WTC11 (cell line): ENCODE measurements at regions not wholly inside any gene's neighbourhood (a gene's known extent, or its start where the extent isn't known, plus 50 kb on each side); places are given as distances from the start of the nearest gene placed in this dataset.

Source experiments
- ATAC-seq: fragments of 200-7000 bp; cut with Tn5 transposase; 2 replicates; pipeline ENCODE4 v1.10.0; 2021; ENCODE audit warnings: mild to moderate bottlenecking, moderate library complexity
- CTCF ChIA-PET: fragments of 300-600 bp; sonication (Branson Sonifier 250); formaldehyde crosslinking; loops from one replicate; lab custom pipeline; 2021; ENCODE audit warnings: antibody characterized with exemption; lab: Charles Lee
- POLR2A ChIA-PET: fragments of 350-600 bp; sonication (Branson Sonifier 250); formaldehyde crosslinking; loops from one replicate; lab custom pipeline; 2021; ENCODE audit warnings: antibody characterized with exemption; lab: Charles Lee
- DNase-seq: peaks from one replicate; pipeline ENCODE4 v3.0.0; 2021; ENCODE audit warnings: low spot score
- H3K27ac Mint-ChIP-seq: 2 replicates; pipeline ENCODE4 v1.8.0; 2021; ENCODE audit warnings: mixed read lengths
- H3K27me3 Mint-ChIP-seq: 2 replicates; pipeline ENCODE4 v1.8.0; 2021; ENCODE audit warnings: low read depth, mild to moderate bottlenecking, moderate library complexity, mixed read lengths
- H3K36me3 Mint-ChIP-seq: 2 replicates; pipeline ENCODE4 v1.8.0; 2021; ENCODE audit warnings: mixed read lengths
- H3K4me1 Mint-ChIP-seq: 2 replicates; pipeline ENCODE4 v1.8.0; 2022; ENCODE audit warnings: mixed read lengths
- H3K4me3 Mint-ChIP-seq: 2 replicates; pipeline ENCODE4 v1.8.0; 2021; ENCODE audit warnings: mild to moderate bottlenecking, moderate library complexity, mixed read lengths
- H3K9me3 Mint-ChIP-seq: 2 replicates; pipeline ENCODE4 v1.8.0; 2021; ENCODE audit warnings: mixed read lengths
- ATF3 ChIP-seq: sonication (generic); formaldehyde crosslinking; conservative IDR thresholded peaks from 2 replicates; pipeline ENCODE4 v1.8.1; 2022; ENCODE audit warnings: mild to moderate bottlenecking, missing genetic modification reagents
- CREB1 ChIP-seq: sonication (generic); formaldehyde crosslinking; IDR thresholded peaks from 2 replicates; pipeline ENCODE4 v1.8.0; 2023; ENCODE audit warnings: mild to moderate bottlenecking, missing genetic modification reagents
- E2F4 ChIP-seq: sonication (generic); formaldehyde crosslinking; IDR thresholded peaks from 2 replicates; pipeline ENCODE4 v1.8.1; 2022; ENCODE audit warnings: low read depth, mild to moderate bottlenecking, moderate library complexity, missing genetic modification reagents, borderline replicate concordance
- E2F5 ChIP-seq: sonication (generic); formaldehyde crosslinking; IDR thresholded peaks from 2 replicates; pipeline ENCODE4 v1.8.1; 2022; ENCODE audit warnings: mild to moderate bottlenecking, moderate library complexity, missing genetic modification reagents
- ELF4 ChIP-seq: sonication (generic); formaldehyde crosslinking; IDR thresholded peaks from 2 replicates; pipeline ENCODE4 v1.8.1; 2022; ENCODE audit warnings: low read depth, mild to moderate bottlenecking, moderate library complexity, missing genetic modification reagents
- ERG ChIP-seq: fragments of 250-450 bp; sonication (Bioruptor Pico); IDR thresholded peaks from 2 replicates; pipeline ENCODE4 v1.8.0; 2021; ENCODE audit warnings: mild to moderate bottlenecking
- GRHL2 ChIP-seq: fragments of 250-450 bp; sonication (Bioruptor Pico); IDR thresholded peaks from 2 replicates; pipeline ENCODE4 v1.8.0; 2022; ENCODE audit warnings: mild to moderate bottlenecking, moderate library complexity; ENCODE audit not compliant: insufficient replicate concordance, severe bottlenecking
- JUN ChIP-seq: sonication (generic); formaldehyde crosslinking; IDR thresholded peaks from 2 replicates; pipeline ENCODE4 v1.8.0; 2023; ENCODE audit warnings: mild to moderate bottlenecking, missing genetic modification reagents
- MAX ChIP-seq: sonication (generic); formaldehyde crosslinking; IDR thresholded peaks from 2 replicates; pipeline ENCODE4 v1.8.0; 2022; ENCODE audit warnings: mild to moderate bottlenecking, missing genetic modification reagents
- NR1H2 ChIP-seq: sonication (generic); formaldehyde crosslinking; IDR thresholded peaks from 2 replicates; pipeline ENCODE4 v1.9.0; 2021; ENCODE audit warnings: mild to moderate bottlenecking, moderate library complexity, missing genetic modification reagents
- NR2C2 ChIP-seq: sonication (generic); formaldehyde crosslinking; IDR thresholded peaks from 2 replicates; pipeline ENCODE4 v1.8.0; 2022; ENCODE audit warnings: mild to moderate bottlenecking, missing genetic modification reagents
- PRRX2 ChIP-seq: fragments of 250-450 bp; sonication (Bioruptor Pico); IDR thresholded peaks from 2 replicates; pipeline ENCODE4 v1.8.0; 2021; ENCODE audit warnings: mild to moderate bottlenecking
- SMAD3 ChIP-seq: sonication (generic); formaldehyde crosslinking; IDR thresholded peaks from 2 replicates; pipeline ENCODE4 v1.8.0; 2022; ENCODE audit warnings: missing genetic modification reagents, mild to moderate bottlenecking, borderline replicate concordance
- SOX15 ChIP-seq: fragments of 250-450 bp; sonication (Bioruptor Pico); IDR thresholded peaks from 2 replicates; pipeline ENCODE4 v1.9.0; 2021; ENCODE audit warnings: mild to moderate bottlenecking
- TEAD1 ChIP-seq: sonication (generic); formaldehyde crosslinking; IDR thresholded peaks from 2 replicates; pipeline ENCODE4 v1.8.0; 2022; ENCODE audit warnings: mild to moderate bottlenecking, missing genetic modification reagents
- ZNF121 ChIP-seq: sonication (generic); formaldehyde crosslinking; IDR thresholded peaks from 2 replicates; pipeline ENCODE4 v1.8.0; 2023; ENCODE audit warnings: missing genetic modification reagents
- ZNF219 ChIP-seq: sonication (generic); formaldehyde crosslinking; IDR thresholded peaks from 2 replicates; pipeline ENCODE4 v1.8.0; 2023; ENCODE audit warnings: missing genetic modification reagents, mild to moderate bottlenecking, borderline replicate concordance
- ZNF263 ChIP-seq: sonication (generic); formaldehyde crosslinking; IDR thresholded peaks from 2 replicates; pipeline ENCODE4 v1.8.1; 2022; ENCODE audit warnings: low read depth, mild to moderate bottlenecking, moderate library complexity, missing genetic modification reagents
- ZNF317 ChIP-seq: sonication (generic); formaldehyde crosslinking; IDR thresholded peaks from 2 replicates; pipeline ENCODE4 v1.8.1; 2023; ENCODE audit warnings: low read depth, mild to moderate bottlenecking, moderate library complexity, missing genetic modification reagents, borderline replicate concordance
- ZNF396 ChIP-seq: fragments of 250-450 bp; sonication (Bioruptor Pico); IDR thresholded peaks from 2 replicates; pipeline ENCODE4 v1.8.0; 2021; ENCODE audit warnings: mild to moderate bottlenecking, moderate library complexity, borderline replicate concordance
- ZNF423 ChIP-seq: fragments of 250-450 bp; sonication (Bioruptor Pico); IDR thresholded peaks from 2 replicates; pipeline ENCODE4 v2.1.2; 2022; ENCODE audit warnings: mild to moderate bottlenecking, moderate library complexity
- ZNF532 ChIP-seq: fragments of 250-450 bp; sonication (Bioruptor Pico); IDR thresholded peaks from 2 replicates; pipeline ENCODE4 v1.9.0; 2021; ENCODE audit warnings: mild to moderate bottlenecking, borderline replicate concordance
- ZNF671 ChIP-seq: fragments of 250-450 bp; sonication (Bioruptor Pico); IDR thresholded peaks from 2 replicates; pipeline ENCODE4 v1.8.0; 2021; ENCODE audit warnings: mild to moderate bottlenecking
- TF ChIP-seq, protein P1 (sequence below): sonication (generic); formaldehyde crosslinking; conservative IDR thresholded peaks from 2 replicates; pipeline ENCODE4 v1.8.1; 2023; ENCODE audit warnings: mild to moderate bottlenecking, low read depth, missing genetic modification reagents, moderate library complexity
- TF ChIP-seq, protein P2 (sequence below): fragments of 200-600 bp; IDR thresholded peaks from 2 replicates; pipeline ENCODE4 v1.8.0; 2022; ENCODE audit warnings: antibody characterized with exemption

- H3K27me3 Mint-ChIP-seq: no peaks in the 10 kb centered on the region; the same call in none of the 2 replicates
- H3K36me3 Mint-ChIP-seq: peaks cover 3% of the 10 kb centered on the region; the same call in 1 of the 2 replicates
- H3K27ac Mint-ChIP-seq: no peak overlapping the region
- TF ChIP-seq JUN (CRISPR knock-in tag) (no peak), CREB1 (no peak), ERG (CRISPR knock-in tag) (no peak), E2F4 (CRISPR knock-in tag) (no peak), ZNF263 (CRISPR knock-in tag) (no peak), GRHL2 (no peak), ZNF121 (CRISPR knock-in tag) (no peak), ZNF317 (CRISPR knock-in tag) (no peak), NR1H2 (CRISPR knock-in tag) (no peak), NR2C2 (CRISPR knock-in tag) (no peak), E2F5 (CRISPR knock-in tag) (no peak), ELF4 (no peak), ATF3 (CRISPR knock-in tag) (no peak), ZNF396 (CRISPR knock-in tag) (no peak), SOX15 (no peak), SMAD3 (CRISPR knock-in tag) (no peak)
- TF ChIP-seq, protein P1, sequence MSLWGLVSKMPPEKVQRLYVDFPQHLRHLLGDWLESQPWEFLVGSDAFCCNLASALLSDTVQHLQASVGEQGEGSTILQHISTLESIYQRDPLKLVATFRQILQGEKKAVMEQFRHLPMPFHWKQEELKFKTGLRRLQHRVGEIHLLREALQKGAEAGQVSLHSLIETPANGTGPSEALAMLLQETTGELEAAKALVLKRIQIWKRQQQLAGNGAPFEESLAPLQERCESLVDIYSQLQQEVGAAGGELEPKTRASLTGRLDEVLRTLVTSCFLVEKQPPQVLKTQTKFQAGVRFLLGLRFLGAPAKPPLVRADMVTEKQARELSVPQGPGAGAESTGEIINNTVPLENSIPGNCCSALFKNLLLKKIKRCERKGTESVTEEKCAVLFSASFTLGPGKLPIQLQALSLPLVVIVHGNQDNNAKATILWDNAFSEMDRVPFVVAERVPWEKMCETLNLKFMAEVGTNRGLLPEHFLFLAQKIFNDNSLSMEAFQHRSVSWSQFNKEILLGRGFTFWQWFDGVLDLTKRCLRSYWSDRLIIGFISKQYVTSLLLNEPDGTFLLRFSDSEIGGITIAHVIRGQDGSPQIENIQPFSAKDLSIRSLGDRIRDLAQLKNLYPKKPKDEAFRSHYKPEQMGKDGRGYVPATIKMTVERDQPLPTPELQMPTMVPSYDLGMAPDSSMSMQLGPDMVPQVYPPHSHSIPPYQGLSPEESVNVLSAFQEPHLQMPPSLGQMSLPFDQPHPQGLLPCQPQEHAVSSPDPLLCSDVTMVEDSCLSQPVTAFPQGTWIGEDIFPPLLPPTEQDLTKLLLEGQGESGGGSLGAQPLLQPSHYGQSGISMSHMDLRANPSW (CRISPR knock-in tag): no peak
- TF ChIP-seq, protein P2, sequence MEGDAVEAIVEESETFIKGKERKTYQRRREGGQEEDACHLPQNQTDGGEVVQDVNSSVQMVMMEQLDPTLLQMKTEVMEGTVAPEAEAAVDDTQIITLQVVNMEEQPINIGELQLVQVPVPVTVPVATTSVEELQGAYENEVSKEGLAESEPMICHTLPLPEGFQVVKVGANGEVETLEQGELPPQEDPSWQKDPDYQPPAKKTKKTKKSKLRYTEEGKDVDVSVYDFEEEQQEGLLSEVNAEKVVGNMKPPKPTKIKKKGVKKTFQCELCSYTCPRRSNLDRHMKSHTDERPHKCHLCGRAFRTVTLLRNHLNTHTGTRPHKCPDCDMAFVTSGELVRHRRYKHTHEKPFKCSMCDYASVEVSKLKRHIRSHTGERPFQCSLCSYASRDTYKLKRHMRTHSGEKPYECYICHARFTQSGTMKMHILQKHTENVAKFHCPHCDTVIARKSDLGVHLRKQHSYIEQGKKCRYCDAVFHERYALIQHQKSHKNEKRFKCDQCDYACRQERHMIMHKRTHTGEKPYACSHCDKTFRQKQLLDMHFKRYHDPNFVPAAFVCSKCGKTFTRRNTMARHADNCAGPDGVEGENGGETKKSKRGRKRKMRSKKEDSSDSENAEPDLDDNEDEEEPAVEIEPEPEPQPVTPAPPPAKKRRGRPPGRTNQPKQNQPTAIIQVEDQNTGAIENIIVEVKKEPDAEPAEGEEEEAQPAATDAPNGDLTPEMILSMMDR: no peak
- POLR2A ChIA-PET: no interaction called here
- H3K4me1 Mint-ChIP-seq: peaks cover 13% of the 10 kb centered on the region
- DNase-seq (no peak), ATAC-seq (no peak)
- H3K9me3 Mint-ChIP-seq: peaks cover 7% of the 10 kb centered on the region
- H3K4me3 Mint-ChIP-seq: no peak overlapping the region
- CTCF ChIA-PET: interaction anchor here (0.7 to 1.7 kb wide), 3 partner anchors 8 to 23 kb away, joined by 3 to 7 read pairs (median 3); no protein-coding TSS in a partner anchor
These were observed 78.3 kb downstream of the PSMG1 start for GRCh38 chr21:39104911-39105310.

- ChIA-PET POLR2A (no interaction called here), CTCF (no interaction called here)
- no peak overlapping the region for H3K27ac Mint-ChIP-seq
- H3K9me3 Mint-ChIP-seq: peaks cover 11% of the 10 kb centered on the region
- peaks cover 14% of the 10 kb centered on the region for H3K4me1 Mint-ChIP-seq
- H3K36me3 Mint-ChIP-seq: peaks cover 7% of the 10 kb centered on the region
- H3K4me3 Mint-ChIP-seq: no peak overlapping the region
- no peaks in the 10 kb centered on the region; the same call in none of the 2 replicates for H3K27me3 Mint-ChIP-seq
- ATAC-seq (no peak), DNase-seq (no peak)
- TF ChIP-seq PRRX2 (CRISPR knock-in tag) (no peak), ZNF671 (no peak), MAX (CRISPR knock-in tag) (no peak), ZNF219 (CRISPR knock-in tag) (no peak), ZNF423 (CRISPR knock-in tag) (no peak), TEAD1 (CRISPR knock-in tag) (no peak), ZNF532 (no peak)
These were observed 79.6 kb downstream of the PSMG1 start for GRCh38 chr21:39103689-39104088.
